GM21526 (cell line): ENCODE measurements at regions not wholly inside any gene's neighbourhood (a gene's known extent, or its start where the extent isn't known, plus 50 kb on each side); places are given as distances from the start of the nearest gene placed in this dataset.

ENCODE experiments used
- ATAC-seq: cut with Tn5 transposase; IDR thresholded peaks from one replicate; pipeline ENCODE4 v1.9.1; 2021; ENCODE audit warnings: moderate library complexity; ENCODE audit not compliant: unreplicated experiment, low FRiP score

DNA sequence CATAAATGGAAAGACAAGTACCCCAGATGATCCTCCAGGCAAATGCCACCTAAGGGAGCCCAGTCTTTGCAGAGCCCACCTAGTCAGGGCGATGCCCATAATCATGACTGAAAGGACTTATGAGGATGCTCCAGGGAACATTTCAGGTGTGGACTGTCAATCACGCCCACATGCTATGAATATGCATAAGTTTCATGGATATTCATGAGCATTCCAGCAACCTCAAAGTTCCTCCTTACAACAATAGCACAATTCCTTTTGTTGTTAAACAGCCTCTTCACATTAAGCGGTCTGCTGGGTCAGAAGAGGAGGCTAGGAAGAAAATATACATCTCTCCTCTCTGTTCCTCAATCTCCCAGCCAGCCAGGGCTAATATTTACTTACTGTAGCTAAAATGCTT is 161.6 kb downstream of the C5orf15 start:
- ATAC-seq = no peak

DNA sequence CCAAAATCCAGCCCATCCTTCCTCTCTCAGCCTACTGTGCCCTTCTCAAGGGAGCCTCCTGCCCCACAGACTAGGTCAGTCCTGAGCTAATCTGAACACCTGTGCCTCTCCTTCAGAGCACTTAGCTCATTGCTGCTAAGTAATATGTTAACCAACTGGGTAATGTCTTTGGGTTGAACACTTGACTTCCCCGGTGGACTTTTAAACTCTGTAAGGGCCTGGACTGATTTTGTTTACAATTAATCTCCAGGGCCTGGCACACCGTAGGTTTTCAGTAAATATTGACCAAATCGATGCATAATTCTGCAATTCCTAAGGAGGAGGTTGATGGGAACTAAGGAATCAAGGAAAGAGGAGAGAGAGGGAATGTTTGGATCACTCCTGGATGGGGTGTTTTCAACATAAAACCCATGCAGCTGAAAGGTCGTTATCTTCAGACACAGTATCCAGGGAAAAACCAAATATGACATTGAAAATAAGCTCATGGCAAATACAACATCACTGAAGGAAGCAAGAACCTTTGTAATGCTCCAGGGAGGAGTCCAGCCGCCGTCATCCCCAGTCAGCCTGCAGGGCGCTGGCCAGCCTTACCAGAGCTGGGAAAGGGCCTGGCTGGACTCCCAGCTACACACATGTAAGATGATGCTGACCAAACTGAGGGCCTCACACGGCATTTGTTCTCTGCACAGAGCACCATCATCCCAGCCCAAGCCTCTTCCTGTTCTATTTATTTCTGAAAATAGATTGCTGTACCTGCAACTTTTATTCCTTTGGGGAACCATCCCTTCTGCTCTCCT is 166.3 kb downstream of the C5orf15 start:
- ATAC-seq = no peak

DNA sequence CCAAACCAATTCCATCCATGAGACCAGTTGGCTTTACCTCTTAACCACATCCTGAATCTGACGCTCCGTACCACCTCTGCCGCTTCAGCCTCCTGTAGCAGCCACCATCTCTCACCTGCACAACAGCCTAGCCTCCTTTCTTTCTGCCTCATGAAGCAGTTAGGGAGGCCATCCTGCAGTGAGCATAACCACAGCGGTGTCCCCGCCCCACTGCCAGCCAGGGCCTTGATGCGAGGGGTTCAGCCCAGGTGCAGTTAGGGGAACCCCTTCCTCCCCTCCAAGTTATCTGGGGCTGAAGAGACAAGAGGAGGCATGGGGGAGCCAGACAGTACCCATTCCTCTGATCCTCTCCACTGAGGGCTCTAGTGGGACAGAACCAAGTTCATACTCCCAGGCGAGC is 167.0 kb downstream of the C5orf15 start:
- ATAC-seq = no peak

DNA sequence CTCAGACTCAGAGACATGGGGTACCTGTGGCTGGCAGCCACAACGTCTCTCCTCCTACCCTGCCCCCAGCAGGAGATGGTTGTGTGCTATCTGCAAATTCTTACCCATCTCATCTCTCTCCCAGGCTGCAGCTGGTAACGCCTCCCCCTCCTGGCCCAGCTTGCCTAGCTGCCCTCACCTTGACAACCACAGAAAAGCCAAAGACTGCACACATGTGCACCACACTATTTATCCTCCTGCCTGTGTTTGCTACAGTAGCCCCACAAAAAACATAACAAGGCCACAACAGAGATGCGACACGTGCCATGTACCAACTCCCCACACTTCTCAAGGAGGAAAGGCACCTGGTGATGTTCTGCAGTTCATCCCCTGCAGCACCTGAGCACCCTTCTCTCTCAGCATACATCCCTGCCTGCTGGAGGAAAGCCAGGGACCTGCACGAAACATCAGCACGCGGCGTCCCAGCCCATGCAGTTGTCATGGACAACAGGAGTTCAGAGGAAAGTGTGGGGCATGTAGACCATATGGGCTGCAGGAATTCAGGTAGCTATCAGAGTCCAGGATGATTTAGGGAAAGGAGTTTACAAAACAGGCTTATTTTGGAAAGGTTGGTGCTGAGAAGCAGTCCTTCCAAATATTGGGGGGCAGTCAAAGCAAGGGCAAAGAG is 168.7 kb downstream of the C5orf15 start:
- no peak for ATAC-seq

DNA sequence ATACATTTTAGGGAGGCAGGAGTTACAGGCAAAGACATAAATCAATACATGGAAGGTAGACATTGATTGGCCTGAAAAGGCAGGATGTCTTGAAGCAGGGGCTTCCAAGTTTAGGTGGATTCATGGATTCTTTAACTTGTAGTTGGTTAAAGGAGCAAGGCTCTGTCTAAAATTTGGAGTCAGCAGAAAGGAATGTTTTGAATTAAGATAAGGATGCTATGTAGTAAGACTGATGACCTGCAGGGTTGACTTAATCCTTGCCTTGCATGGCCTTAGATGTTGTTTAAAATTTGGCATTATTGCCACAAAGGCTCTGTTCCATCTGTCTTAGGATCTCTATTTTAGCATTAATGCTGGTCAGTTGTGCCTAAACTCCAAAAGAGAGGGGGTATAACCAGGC is 171.3 kb downstream of the C5orf15 start:
- no peak for ATAC-seq

DNA sequence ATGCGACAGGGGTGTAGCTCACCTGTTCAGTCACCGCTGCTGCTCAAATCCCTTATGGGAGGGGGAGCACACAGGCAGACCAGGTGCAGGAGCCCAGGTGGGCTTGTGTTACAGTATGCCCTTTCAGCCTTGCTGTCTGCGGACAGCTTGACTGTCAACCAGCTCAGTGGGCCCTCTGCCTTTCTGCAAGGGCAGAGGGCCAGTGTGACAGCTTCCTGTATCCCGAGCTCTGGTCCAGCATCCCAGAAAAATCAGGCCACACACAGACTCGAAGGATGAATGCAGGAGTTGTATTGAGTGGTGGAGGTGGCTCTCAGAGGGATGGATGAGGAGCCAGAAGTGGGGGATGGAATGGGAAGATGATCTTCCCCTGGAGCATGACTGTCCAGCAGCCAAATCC is 172.2 kb downstream of the C5orf15 start:
- ATAC-seq = no peak

DNA sequence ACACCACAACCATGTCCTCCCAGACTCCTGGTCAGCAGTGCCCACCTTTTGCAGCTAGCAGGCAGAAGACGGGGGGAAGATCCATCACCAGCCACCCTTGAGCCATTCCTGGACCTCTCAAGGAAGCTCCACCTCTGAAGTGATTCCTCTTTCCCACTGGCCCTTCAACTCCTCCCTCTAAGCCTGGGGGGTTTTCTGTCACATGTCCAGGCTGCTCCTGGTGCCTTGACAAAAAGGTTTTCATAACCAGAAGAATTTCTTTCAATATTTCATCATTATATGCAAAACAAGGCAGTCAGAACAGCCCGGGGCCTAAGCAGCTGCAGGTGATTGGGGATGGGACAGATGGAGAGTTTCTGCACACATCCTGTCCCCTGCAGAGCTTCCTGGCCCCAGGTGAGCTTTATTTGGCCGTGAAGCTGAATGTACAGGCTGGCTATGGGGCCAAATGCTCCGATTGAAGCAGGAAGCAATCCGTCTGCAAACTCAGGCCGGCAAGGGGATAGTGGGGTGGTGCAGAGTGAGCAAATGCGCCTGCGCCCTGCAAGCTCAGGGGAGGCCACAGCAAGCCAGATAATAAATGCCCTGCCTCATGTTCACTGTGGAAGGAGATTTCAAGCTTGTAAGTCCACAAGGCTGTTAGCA is 173.5 kb downstream of the C5orf15 start:
- ATAC-seq = no peak

DNA sequence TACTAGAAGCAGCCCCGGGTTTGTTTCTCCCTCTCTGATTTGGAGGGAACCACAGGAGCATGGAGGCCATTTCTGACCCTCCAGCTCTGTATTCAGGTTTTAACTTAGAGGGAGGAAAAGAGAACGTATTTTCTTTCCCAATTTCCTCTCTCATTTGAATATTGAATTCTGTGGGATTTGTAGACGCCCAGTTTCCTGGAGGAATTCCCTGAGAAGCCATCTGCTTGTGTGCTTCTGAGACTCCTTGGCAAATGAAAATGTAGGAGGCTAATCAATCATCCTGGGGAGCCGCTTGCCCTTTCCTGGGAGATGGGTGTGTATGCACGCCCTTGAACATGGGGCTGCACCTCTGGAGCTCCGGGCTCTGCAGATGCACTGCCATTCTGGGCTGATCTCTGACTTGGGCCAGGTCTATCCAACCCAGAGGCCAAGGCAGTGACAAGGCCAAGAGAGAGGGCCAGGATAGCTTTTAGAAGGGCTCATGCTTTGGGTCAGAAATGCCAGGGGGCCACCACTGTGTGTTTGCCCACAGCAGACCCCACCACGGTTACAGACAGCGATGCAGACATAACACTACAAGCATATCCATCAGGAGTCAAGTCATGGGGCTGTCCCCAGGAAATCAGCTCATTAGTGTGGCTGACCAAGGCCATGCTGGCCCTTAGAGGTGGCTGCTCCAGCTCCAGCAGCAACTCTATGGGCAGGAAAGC is 174.5 kb downstream of the C5orf15 start:
- no peak for ATAC-seq

DNA sequence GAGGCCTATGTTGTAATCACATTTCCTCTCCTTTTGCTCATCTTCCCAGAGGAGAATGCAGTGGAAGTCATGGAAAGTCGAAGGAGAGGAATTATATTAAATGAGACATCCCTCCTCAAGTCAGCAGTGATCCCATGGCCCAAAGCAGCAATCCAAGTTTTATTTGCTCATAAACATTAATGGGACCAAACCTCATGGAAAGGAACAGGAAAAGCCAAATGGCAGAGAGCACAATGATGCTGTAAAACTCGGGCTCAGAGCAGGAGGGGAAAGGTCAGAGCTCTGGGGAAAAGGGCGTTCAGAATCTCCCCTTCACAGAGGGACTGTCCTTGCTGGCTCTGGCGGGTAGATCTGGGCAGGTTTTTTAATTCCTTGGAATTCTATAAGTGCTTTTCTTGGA is 175.8 kb downstream of the C5orf15 start:
- no peak for ATAC-seq

DNA sequence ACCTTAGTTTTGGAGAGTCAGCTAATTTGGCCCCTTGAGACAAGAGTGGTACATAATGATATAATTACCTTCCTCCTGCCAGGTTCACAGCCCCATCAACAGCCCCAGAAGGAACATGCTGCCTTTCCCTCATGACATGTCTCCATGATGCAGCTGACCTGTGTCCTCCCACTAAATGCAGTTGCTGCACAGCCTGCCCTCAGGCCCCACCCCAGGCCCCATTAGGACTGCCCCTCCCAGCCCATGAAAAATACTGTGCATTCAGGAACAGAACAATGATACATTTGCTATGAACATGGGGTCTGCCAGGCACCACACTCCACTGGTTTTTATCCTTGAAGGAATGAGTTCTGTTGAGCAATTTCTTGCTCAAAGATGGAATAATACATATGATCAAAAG is 176.4 kb downstream of the C5orf15 start:
- no peak for ATAC-seq

DNA sequence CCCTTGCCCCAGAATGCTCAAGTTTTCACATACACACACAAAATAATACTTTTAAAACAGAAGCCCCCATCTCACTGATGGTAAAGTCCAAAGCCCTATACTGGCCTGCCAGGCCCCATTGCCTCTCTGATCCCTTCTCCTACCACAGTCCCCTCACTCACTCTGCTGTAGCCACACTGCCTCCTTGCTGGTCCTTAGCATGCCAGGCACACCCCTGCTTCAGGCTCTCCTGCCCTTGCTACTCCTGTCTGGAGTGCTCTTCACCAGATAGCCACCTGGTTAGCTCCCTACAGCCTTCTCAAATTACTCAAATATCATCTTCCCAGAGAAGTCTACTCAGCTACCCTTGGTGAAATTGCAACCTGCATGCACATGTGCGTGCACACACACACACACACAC is 177.5 kb downstream of the C5orf15 start:
- no peak for ATAC-seq

DNA sequence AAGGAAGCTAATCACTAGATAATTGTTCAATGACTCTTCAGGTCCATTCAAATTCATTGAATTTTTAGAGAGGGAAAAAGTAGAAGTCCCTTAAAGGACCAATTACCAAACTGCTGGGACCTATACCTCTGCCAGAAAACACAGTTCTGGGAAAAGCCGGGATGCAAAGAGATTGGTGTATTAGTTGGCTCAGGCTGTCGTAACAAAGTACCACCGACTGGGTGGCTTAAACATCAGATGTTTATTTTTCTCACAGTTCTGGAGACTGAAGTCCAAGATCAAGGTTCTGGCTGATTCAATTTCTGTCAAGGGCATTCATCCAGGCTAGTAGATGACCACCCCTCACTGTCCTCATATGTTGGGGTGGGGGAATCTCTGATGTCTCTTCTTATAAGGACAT is 177.1 kb upstream of the FSTL4 start:
- no peak for ATAC-seq

DNA sequence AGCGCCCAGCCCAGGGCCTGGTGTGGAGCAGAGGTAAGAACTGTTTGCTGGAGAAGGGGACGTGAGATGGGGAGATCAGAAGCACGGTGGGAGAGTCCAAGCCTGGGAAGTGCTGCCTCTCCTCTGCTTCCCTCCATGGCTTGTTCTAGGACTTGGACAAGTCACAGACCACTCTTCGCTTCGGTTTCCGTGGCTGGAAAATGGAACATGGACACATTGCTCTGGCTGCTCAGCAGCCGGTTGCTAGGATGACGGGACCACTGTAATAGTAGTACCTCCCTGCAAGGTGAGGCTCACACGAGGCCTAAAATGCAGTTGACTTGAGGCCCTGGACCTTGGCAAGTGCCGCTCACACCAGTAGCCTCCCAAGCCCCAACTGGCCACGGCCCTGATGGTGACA is 175.8 kb upstream of the FSTL4 start:
- ATAC-seq = no peak

DNA sequence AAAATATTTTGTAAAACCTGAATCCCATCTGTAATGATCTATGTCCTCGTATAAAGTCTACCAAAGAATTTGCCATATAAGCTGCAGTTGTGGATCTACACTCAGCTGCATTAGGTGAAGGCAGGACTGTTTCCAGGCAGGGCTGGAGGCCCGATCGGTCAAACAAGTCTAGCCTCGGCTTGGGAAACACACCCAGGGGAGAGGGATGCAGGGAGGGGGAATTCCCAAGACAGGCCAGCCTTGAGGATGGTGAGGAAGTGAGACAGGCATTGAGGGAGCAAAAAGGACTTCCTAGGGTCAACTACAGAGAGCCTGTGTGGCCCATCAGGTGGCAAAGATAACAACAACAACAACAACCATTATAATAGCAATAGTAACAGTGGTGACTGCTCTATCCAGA is 174.1 kb upstream of the FSTL4 start:
- no peak for ATAC-seq

DNA sequence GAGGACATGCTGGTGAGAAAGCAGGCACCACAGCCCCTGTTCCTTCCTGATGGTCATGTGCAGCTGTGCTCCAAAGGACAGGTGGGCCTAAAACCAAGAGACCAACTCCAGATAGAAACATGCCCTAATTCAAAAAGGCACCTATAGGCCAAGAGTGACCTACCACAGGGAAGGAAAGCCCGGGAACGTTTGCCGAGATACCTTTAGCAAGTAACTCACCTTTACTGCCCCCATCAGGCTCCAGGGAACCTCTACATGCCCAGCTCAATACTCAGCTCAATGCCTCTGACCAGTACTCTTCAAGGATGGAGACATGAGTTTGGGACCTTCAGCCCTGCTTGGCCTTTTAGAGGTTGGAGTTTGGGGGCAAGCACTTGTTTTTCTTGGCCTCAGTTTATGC is 172.8 kb upstream of the FSTL4 start:
- ATAC-seq = no peak

DNA sequence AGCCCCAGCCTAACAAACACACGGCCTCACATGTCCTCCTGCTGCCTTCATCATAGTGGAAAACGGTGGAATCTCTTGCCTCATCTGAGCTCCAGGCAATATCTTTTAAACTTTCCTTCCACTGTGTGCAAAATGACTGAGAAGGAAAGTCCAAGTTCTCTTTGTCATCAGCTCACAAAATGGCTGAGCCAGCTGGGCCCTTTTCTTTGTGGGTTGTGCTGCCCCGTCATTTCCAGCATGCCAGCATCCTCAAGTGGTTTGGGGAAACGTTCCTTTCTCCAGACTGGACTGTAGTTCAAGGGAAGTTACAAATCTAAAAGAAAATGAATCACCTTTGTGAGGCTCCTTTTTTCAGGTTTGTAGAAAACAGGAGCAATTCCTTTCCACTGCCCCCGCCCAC is 171.1 kb upstream of the FSTL4 start:
- ATAC-seq = no peak

DNA sequence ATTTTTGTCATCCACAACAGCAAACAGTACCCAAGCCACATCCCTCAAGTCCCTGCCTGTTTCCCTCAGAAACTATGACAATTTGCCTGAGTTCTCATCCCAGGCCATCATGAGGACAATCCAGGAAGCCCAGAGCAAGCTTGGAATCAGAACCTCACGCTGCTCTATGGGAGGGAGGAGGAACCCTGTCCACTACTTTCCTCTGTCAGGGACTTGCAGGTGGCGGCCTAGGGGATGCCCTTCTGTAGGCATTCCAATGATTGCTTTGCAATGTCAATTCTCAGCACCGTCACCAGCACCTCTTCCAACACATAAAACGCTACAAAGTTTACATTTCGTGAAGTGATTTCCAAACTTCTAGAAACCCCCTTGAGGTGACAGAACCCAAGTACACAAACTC is 170.4 kb upstream of the FSTL4 start:
- no peak for ATAC-seq

DNA sequence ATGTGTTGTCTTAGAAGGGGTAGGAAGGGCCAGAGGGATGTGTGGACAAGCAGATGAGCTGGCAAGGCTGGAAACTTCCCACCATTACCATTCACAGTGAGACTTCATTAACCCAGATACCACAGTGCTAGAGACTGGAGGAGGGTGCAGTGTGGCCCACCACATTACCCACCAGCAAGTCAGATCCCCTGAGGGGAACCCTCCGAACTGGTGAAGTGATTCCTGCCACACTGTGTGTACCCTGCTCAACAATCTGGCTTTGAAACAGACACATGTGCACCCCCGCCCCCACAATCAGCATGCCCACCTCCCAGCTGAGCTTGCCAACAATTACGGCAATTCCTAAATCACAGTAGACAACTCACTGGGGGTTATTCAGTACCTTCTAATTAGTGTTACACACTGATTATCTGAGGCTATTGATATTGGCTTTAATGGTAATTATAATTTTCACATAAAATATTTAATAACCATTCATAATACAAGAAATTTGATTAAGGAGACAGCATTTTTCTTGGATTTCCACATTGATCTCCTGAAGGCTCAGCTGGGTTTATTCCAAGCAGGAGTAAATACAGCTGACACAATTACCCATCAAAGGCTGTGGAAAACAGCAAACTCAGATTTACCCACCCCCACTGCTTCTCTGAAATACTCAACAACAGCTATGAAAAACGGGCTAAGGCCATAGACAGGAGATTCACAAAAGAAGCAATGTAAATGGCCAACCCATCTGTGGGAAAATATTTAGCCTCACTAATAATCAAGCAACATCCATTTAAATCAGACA is 169.3 kb upstream of the FSTL4 start:
- ATAC-seq = no peak

DNA sequence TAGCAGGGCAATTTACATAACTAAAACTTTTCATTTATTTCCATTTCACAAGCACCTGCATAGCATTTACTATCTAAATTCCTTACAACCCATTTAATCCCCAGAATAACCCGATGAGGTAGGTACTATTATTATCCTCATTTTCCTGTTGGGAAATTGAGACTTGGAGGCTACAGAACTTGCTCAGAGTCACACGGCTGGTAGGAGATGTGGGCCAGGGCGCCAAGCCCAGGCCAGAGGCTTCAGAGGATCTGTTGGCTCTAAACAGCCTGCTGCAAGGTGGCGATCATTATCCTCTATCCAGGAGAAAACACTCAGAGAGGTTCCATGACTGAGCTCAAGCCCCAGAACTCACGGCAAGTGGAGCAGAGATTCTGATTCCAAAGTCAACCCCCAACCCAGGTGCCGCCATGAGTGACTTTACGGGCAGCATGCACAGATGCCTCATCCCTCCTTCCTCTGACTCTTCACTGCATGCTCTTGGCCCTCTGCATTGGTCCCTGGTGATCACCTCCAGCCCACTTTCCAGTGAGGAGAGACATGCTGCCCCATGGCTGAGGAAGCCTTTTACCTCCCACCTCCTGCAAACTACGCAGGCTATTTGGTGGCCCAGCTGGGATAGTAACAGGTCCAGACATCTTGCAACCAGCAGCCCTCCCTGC is 168.4 kb upstream of the FSTL4 start:
- no peak for ATAC-seq
